ENCODE measurements at regions not wholly inside any gene's neighbourhood (a gene's known extent, or its start where the extent isn't known, plus 50 kb on each side); places are given as distances from the start of the nearest gene placed in this dataset.

DNA sequence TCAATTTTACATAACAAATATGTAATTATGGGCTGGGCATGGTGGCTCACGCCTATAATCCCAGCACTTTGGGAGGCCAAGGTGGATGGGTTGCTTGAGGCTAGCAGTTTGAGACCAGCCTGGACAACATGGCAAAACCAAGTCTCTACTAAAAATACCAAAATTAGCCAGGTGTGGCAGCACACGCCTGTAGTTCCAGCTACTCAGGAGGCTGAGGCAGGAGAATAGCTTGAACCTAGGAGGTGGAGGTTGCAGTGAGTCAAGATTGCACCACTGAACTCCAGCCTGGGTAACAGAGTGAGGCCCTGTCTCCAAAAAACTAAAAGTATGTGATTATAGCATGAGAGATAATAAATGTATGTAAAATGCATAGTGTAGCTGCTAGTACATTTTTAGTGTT is 229.0 kb downstream of the PPARGC1A start:
- no peak for DNase-seq (ENCODE audit: low read depth, low spot score)

DNA sequence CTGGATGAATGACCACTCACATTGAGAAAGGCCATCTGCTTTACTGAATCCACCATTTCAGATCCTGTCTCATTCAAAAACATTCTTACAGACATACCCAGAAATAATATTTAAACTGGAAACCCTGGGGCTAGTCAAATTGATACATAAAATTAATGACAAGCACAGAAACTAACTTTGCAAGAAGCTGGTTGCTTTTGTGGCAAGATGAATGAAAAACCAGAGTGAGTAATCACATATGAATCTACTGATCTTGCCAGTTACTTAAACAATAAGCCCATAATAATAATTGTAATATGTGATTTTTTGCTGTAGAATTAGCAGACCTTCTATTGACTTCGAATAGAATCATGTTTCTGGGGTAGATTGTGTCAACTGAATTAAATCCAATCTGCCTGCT is 235.1 kb downstream of the PPARGC1A start:
- no peak for DNase-seq (ENCODE audit: low read depth, low spot score)

GRCh38 chr4:23648854-23649596 is 240.8 kb downstream of the PPARGC1A start:
- DNase-seq (ENCODE audit: low read depth, low spot score) = no peak

- no peak for DNase-seq (ENCODE audit: low read depth, low spot score)
These were observed 254.4 kb downstream of the PPARGC1A start for GRCh38 chr4:23635468-23635867.

DNA sequence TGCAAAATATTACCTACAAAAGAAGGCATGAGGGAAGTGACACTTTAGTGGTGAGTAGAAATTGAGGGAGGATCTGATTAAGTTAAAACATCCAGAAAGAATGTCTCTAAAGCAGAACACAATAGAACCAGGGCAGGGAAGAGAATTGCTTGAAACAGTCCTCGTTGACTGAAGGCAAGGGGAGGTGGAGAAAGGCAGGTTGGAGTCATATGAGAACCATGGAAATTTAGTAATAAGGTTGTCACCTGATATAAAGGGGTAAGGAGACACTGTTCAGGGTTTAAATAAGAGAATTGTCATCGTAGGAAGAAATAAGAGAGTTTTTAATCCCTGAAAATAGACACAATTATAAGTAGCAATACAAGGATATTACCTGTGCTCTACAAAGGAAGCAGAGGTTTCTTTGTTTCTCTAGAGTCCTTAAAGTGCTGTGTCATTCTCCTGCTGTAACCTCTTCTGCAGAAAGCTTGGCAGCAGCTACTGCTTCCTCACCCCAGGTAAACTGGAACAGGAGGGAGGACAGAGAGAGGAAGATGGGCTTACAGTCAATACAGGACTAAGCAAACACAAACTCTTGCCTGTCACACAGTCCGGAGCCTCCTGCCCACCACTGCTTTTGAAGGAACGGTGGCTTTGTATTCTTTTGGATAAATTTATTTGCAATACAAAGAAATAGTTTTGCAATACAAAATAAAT is 258.4 kb downstream of the PPARGC1A start:
- no peak for DNase-seq (ENCODE audit: low read depth, low spot score)

GRCh38 chr4:23630110-23630509 is 259.7 kb downstream of the PPARGC1A start:
- no peak for DNase-seq (ENCODE audit: low read depth, low spot score)

- no peak for DNase-seq (ENCODE audit: low read depth, low spot score)
These were observed 260.4 kb downstream of the PPARGC1A start for GRCh38 chr4:23629421-23629820.

GRCh38 chr4:23614284-23614892 is 275.5 kb downstream of the PPARGC1A start:
- DNase-seq (ENCODE audit: low read depth, low spot score) = no peak

DNA sequence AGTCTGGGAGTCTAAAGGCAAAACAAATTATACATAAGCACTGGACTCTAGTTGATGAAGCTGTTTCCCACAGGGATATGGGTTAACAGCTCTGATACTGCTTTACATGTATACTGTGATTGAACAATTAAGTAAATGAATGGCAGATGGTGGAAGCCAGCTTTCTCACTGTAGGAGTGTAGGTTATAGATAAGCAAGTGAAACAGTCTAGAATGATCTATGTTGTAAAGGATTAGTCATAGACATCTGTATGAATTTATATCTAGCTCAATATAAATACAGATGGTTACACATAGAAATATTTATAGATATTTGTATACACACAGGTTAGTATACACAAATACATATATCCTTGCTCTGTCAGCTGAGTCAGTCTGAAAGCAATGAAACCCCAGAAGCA is 276.1 kb downstream of the PPARGC1A start:
- no peak for DNase-seq (ENCODE audit: low read depth, low spot score)

GRCh38 chr4:23602720-23603119 is 287.1 kb downstream of the PPARGC1A start:
- no peak for DNase-seq (ENCODE audit: low read depth, low spot score)

DNA sequence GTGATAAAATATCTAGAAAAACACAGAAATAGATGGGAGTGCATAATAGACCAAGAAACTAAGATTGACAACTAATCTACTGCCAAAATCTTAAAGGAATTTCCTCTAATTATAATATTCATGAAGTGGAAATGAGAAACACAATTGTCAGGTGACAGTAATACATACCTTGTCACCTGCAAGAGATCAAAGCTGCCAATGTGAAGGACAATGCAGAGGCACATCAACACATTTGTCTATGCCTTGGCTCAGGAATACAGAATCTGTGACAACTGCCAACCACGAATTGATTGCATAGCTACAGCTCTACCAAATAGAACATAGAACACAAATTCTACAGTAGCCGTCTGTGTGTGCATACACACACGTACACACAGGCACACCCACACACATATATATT is 295.7 kb downstream of the PPARGC1A start:
- DNase-seq (ENCODE audit: low read depth, low spot score) = no peak

DNA sequence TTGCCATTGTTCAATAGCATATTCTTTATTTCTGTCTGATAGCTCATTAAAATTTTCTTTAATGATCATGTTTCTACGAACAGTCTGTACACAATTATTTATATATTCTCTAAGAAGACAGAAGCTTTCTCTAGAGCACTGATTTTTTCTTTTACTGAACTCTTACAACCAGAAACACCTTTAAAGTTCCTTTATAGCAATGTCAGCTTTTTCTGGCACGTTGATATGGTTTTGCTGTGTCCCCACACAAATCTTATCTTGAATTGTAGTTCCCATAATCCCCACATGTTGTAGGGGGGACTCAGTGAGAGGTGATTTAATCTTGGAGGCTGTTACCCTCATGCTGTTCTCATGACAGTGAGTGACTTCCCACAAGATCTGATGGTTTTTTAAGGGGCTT is 299.4 kb downstream of the PPARGC1A start:
- no peak for DNase-seq (ENCODE audit: low read depth, low spot score)

GRCh38 chr4:23584024-23584423 is 305.8 kb downstream of the PPARGC1A start:
- no peak for DNase-seq (ENCODE audit: low read depth, low spot score)

GRCh38 chr4:23582671-23583070 is 307.2 kb downstream of the PPARGC1A start:
- DNase-seq (ENCODE audit: low read depth, low spot score) = no peak

DNA sequence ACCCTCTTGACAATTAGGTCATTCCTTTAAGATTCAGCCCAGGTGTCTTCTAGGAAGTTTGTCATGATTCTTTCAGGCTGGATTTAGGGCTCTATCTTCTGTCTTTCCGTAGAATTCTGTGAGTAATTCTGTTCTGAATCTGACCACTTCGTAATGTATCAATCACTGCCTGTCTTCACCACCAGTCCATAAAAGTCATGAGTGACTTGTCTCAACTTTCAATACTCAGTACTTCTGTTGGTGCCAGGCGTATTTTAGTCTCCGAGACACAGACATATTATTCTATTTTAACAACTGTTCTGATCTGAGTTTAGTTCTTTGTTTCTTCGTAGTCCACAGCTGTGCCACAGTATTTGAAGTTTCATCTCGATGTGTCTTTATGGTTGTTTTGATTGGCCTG is 310.7 kb downstream of the PPARGC1A start:
- no peak for DNase-seq (ENCODE audit: low read depth, low spot score)

GRCh38 chr4:23577398-23577797 is 312.4 kb downstream of the PPARGC1A start:
- no peak for DNase-seq (ENCODE audit: low read depth, low spot score)

GRCh38 chr4:23572382-23572781 is 317.5 kb downstream of the PPARGC1A start:
- DNase-seq (ENCODE audit: low read depth, low spot score) = no peak

DNA sequence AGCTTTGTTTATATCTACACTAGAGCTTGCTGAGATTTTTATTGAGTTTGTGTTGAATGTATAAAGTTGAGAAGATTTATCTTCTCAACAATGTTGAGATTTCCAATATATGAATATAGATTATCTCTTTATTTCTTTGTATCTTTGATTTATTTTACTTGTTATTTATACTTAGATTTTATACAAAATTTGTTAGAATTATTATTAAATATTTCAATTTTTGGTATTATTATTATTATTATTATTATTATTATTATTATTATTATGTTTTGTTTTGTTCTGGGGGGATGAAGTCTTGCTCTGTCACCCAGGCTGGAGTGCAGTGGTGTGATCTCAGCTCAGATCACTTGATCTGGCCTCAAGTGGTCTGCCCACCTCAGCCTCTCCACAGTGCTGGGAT is 322.5 kb downstream of the PPARGC1A start:
- DNase-seq (ENCODE audit: low read depth, low spot score) = no peak

DNA sequence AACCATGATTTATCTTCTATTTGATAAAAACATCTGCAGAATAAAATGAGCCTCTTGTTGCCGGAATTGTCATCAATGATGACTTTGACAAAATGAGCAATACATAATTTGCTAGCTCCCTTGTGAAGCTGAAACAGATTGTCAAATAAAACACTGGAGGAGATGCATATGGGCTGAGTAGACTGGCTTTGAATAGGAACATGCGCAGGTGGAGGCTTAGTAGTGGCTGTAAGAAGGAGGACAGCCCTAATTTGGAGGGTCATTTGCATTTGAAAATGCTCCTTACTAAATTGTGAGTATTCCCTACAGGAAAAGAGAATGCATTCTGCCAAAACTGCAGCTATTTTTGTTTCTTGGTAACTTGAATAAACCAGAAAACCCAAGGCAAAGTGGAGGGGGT is 329.1 kb downstream of the PPARGC1A start:
- no peak for DNase-seq (ENCODE audit: low read depth, low spot score)

DNA sequence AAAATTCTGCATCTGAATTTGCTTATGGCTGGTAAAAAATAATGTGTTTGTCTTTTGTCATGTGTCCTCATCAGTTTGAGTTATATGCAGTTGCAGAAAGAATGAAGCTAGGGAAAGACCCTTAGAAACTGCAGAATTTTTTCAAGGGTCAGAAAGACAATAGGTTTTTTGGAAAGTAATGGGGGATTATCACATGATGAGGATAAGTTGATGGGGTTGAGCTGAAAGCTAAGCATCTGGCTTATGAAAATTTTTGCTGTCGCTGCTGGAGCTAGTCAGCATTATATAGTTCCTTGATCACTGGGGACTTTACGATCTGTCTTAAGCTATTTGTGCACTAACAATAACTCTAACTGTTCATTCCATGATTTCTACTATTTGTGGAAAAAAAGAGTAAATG is 331.7 kb downstream of the PPARGC1A start:
- no peak for DNase-seq (ENCODE audit: low read depth, low spot score)

- no peak for DNase-seq (ENCODE audit: low read depth, low spot score)
These were observed 342.2 kb downstream of the PPARGC1A start for GRCh38 chr4:23547601-23548000.

DNA sequence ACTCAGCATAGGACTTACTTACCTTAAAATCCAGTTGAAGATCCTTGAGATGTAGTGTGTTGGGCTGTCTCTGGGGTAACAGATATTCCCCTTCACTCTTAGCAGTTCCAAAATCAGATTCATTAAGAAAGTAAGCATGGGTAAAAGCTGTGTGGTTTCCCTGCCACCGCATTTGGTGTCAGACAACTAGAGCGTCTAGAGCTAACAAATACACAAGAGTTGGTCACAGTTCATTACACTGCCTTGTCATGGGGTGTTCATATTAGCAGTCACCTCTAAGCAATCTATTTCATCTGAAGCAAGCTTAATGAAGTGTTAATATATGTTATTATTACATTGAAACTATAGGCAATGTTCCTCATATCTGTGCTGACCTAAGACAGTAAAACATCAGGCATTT is 342.8 kb downstream of the PPARGC1A start:
- no peak for DNase-seq (ENCODE audit: low read depth, low spot score)

- no peak for DNase-seq (ENCODE audit: low read depth, low spot score)
These were observed 349.8 kb downstream of the PPARGC1A start for GRCh38 chr4:23539969-23540569.
